Keratinocyte (primary cell): ENCODE measurements at regions not wholly inside any gene's neighbourhood (a gene's known extent, or its start where the extent isn't known, plus 50 kb on each side); places are given as distances from the start of the nearest gene placed in this dataset.

Experiments
- EZH2 ChIP-seq: IDR thresholded peaks from one replicate; pipeline ENCODE4 v1.6.1; 2012; ENCODE audit warnings: inconsistent platforms, mild to moderate bottlenecking, low read length, moderate library complexity
- TF ChIP-seq, protein P1 (sequence below), 3 experiments: IDR thresholded peaks in 1 of 3; conservative IDR thresholded peaks in 1 of 3; optimal IDR thresholded peaks in 1 of 3; 2 replicates in 2 of 3; 3 replicates in 1 of 3; pipeline versions ENCODE3 to v1.5.1; 2011; ENCODE audit warnings: low read length in 3 of 3, mild to moderate bottlenecking in 3 of 3, moderate library complexity in 2 of 3, control low read depth in 1 of 3, inconsistent platforms in 1 of 3; ENCODE audit not compliant: insufficient read depth in 2 of 3; ENCODE audit errors: extremely low read depth in 1 of 3

DNA sequence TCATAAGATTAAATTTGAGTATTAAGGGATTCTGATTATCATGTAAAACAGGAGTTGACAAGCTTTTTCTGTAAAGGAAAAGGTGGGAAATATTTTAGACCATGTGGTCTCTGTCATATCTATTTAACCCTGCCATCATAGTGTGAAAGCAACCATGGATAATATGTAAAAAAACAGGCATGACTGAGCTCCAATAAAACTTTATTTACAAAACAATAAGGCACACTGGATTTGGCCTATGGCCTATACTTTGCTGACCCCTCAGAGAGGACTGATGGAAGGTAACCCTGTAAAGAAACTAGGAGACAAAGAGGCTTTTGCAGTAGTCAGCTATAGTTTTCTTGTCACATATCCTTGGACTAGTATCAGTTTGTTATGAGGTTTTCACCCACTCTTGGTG lies 130.5 kb upstream of the CDK13 start:
- TF ChIP-seq EZH2: no peak
- TF ChIP-seq, protein P1, sequence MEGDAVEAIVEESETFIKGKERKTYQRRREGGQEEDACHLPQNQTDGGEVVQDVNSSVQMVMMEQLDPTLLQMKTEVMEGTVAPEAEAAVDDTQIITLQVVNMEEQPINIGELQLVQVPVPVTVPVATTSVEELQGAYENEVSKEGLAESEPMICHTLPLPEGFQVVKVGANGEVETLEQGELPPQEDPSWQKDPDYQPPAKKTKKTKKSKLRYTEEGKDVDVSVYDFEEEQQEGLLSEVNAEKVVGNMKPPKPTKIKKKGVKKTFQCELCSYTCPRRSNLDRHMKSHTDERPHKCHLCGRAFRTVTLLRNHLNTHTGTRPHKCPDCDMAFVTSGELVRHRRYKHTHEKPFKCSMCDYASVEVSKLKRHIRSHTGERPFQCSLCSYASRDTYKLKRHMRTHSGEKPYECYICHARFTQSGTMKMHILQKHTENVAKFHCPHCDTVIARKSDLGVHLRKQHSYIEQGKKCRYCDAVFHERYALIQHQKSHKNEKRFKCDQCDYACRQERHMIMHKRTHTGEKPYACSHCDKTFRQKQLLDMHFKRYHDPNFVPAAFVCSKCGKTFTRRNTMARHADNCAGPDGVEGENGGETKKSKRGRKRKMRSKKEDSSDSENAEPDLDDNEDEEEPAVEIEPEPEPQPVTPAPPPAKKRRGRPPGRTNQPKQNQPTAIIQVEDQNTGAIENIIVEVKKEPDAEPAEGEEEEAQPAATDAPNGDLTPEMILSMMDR (optimal IDR thresholded peaks at IDR 0.05 in 1 of 3, IDR thresholded peaks at IDR 0.05 in 1 of 3, conservative IDR thresholded peaks at IDR 0.05 in 1 of 3; ENCODE audit: extremely low read depth in 1 of 3, insufficient read depth in 2 of 3, low read length in 3 of 3): no peak
